Muscle layer of colon (tissue), 2 donors: ENCODE measurements at regions not wholly inside any gene's neighbourhood (a gene's known extent, or its start where the extent isn't known, plus 50 kb on each side); places are given as distances from the start of the nearest gene placed in this dataset.

Experiments
- H3K27ac ChIP-seq: one replicate; pipeline ENCODE4 v1.7.0; 2013; ENCODE audit warnings: low read depth, mild to moderate bottlenecking, low read length, moderate library complexity
- H3K27me3 ChIP-seq, 2 donors: one replicate each; pipeline ENCODE4 v1.7.0; 2013; ENCODE audit warnings: low read length in 2 of 2, mild to moderate bottlenecking in 2 of 2; ENCODE audit not compliant: insufficient read depth in 2 of 2, control insufficient read depth in 1 of 2
- H3K36me3 ChIP-seq: one replicate; pipeline ENCODE4 v1.7.0; 2013; ENCODE audit warnings: mild to moderate bottlenecking, low read length; ENCODE audit not compliant: insufficient read depth
- H3K4me1 ChIP-seq: one replicate; pipeline ENCODE4 v1.7.0; 2013; ENCODE audit warnings: mild to moderate bottlenecking, low read length; ENCODE audit not compliant: insufficient read depth
- H3K4me3 ChIP-seq, 2 donors: one replicate each; pipeline ENCODE4 v1.7.0; 2013; ENCODE audit warnings: low read length in 2 of 2, low read depth in 1 of 2, mild to moderate bottlenecking in 1 of 2, moderate library complexity in 1 of 2
- H3K9ac ChIP-seq: one replicate; pipeline ENCODE4 v1.7.0; 2013; ENCODE audit warnings: low read length
- H3K9me3 ChIP-seq: one replicate; pipeline ENCODE4 v1.7.0; 2013; ENCODE audit warnings: mild to moderate bottlenecking, low read length
- donor health status: abdominal sarcoma.
- donor health status: Adenocarcinoma of cecum.

DNA sequence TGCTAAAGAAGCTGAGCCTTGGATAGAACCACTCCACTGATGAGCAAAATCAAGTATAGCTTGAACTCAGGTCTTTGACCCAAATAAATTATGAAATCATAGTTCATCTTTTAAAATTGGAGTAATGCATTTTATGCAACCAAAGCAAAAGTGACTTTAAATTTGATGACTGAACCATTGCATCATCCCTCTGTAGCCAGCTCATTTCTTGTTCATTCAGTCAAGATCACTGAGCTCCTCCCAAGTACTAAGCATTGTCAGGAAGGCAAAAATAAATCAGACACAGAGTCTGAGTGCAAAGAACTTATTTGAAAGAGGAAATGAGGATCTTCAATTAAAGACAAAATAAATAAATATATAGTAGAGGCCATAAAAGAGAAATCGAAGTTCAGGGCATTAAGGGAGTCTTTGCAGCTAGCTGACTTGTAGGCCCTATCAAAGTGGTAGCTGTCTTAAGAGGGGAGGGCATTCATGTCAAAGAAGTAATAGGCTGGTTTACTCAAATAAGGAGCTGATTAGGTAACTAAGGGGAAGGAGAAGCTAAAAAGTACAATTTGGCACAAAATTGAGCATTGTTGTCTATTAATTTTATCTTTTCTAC lies 411.8 kb downstream of the MTX2 start:
- Histone ChIP-seq H3K4me1 (peaks cover 4% of the 10 kb centered on the region), H3K9me3 (no peaks in the 10 kb centered on the region), H3K4me3 (no peak overlapping the region), H3K9ac (no peak overlapping the region), H3K36me3 (no peaks in the 10 kb centered on the region), H3K27me3 (no peaks in the 10 kb centered on the region), H3K27ac (no peak overlapping the region)

DNA sequence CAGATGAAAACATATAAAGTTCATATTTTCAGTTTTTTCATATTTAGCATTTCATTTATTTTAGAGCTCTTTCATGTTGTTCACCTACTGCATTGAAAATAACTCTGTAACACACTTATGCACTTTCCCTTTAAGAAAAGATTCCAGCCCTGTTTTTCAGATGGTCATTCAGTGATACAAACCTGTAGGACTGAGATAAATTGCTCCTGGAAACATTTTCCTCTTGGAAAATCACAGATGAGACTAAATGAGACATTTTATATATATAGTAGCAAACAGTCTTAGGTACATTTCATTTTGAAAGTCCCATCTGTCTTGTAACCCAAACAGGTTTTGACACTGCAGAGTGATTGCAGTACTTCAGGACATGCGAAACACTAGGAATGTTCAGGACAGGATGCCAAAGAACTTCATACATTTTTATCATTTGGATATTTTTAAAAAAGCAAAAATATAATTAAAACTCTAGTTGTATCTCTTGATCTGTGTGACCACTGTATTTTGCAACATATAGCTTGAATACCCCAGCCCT lies 412.4 kb downstream of the MTX2 start:
- no peak overlapping the region for H3K27ac ChIP-seq
- H3K27me3 ChIP-seq: no peaks in the 10 kb centered on the region
- no peak overlapping the region for H3K9ac ChIP-seq

DNA sequence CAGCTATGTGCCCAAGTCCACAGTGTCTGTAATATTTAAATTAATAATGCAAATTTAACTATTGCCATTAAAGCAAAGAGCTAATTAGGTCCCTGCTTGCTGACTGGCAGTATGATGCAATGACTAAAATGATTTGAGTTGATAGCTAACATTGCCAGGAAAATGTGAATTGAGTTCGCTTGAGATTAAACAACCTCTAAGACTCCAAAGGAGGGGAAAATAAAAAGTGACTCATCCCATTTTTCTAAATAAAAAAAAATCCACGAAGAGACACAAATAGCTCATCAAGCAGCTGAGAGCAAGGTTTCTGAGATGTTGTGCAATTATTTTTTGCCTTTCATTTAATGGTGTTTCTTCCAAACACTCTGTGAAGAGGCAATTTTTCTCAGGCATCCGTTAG lies 413.0 kb downstream of the MTX2 start:
- Histone ChIP-seq H3K27me3 (no peaks in the 10 kb centered on the region), H3K27ac (peak overlapping the region; percentile 73), H3K4me3 (no peak overlapping the region), H3K9me3 (no peaks in the 10 kb centered on the region), H3K9ac (no peak overlapping the region), H3K36me3 (no peaks in the 10 kb centered on the region), H3K4me1 (peaks cover 4% of the 10 kb centered on the region)

More for the DNA sequence above, 412.4 kb downstream of the MTX2 start:
- no peaks in the 10 kb centered on the region for H3K36me3 ChIP-seq
- H3K4me1 ChIP-seq: peaks cover 4% of the 10 kb centered on the region
- H3K4me3 ChIP-seq: no peak overlapping the region
- no peaks in the 10 kb centered on the region for H3K9me3 ChIP-seq

DNA sequence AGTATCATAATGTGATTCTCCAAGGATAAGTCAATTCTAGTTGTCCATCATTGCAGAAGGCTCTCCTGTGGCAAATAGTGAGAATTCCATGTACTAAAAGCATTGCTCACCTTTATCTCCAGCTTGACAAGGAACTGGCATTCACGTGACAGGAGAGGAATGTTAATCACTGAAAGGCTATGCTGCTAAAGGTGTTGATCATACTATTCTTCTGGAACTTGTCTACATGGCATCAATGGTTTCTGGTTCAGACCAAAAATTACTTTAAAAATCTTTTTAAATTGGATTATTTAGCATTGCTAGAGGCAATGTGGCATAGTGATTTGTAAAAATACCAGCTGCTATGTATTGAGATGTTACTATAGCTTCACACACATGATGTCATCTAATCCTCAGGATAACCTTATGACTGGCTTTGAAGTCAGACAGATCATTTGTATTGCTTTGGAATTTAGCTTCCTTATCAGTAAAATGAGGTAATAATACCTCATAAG lies 414.4 kb downstream of the MTX2 start:
- no peaks in the 10 kb centered on the region for H3K9me3 ChIP-seq

DNA sequence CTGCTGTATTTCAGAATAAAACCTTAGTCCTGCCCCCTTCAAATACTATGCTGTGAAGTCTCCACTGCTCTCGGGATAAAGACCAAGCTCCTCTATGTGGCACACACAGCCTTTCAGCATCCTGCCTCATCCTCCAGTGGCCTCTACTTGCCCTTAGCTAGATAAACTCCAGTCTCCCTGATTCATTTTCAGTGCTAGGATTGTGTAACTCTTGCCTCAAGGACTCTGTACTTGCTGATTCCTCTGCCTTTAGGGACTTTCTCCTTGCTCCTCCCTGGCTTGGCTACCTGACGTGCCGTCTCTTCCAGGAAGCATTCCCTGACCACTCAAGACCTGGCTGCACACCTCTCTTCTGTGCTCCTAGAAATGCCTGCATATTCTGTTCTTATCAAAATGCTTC lies 416.7 kb downstream of the MTX2 start:
- H3K27me3 ChIP-seq: no peaks in the 10 kb centered on the region
- no peaks in the 10 kb centered on the region for H3K36me3 ChIP-seq
- H3K9me3 ChIP-seq: no peaks in the 10 kb centered on the region
- no peak overlapping the region for H3K9ac ChIP-seq
- H3K27ac ChIP-seq: no peak overlapping the region
- peaks cover 4% of the 10 kb centered on the region for H3K4me1 ChIP-seq
- no peak overlapping the region for H3K4me3 ChIP-seq

More for the DNA sequence above, 414.4 kb downstream of the MTX2 start:
- Histone ChIP-seq H3K27ac (no peak overlapping the region), H3K4me1 (peaks cover 4% of the 10 kb centered on the region), H3K4me3 (no peak overlapping the region), H3K36me3 (no peaks in the 10 kb centered on the region), H3K9ac (no peak overlapping the region), H3K27me3 (no peaks in the 10 kb centered on the region)

DNA sequence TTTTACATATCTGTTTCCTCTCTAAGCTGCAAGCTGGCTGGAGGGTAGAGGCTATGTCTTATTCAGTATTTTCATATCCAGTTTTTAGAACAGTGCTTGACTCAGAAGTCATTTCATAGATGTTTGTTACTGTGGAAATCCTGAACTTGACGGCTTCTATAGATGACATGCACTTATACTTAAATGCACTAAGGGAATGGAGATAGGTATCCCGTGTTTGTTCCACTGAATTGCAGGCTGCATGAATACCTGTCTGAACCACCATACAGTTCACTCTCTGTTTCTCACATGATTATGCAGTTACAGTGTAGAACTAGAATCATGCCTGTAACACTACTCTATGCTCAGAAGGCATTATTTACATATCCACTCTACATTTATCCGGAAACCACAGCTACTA lies 417.1 kb downstream of the MTX2 start:
- no peak overlapping the region for H3K27ac ChIP-seq
- H3K4me1 ChIP-seq: peaks cover under 1% of the 10 kb centered on the region
- H3K9me3 ChIP-seq: no peaks in the 10 kb centered on the region
- no peak overlapping the region for H3K4me3 ChIP-seq
- H3K36me3 ChIP-seq: no peaks in the 10 kb centered on the region
- no peak overlapping the region for H3K9ac ChIP-seq
- H3K27me3 ChIP-seq: no peaks in the 10 kb centered on the region

DNA sequence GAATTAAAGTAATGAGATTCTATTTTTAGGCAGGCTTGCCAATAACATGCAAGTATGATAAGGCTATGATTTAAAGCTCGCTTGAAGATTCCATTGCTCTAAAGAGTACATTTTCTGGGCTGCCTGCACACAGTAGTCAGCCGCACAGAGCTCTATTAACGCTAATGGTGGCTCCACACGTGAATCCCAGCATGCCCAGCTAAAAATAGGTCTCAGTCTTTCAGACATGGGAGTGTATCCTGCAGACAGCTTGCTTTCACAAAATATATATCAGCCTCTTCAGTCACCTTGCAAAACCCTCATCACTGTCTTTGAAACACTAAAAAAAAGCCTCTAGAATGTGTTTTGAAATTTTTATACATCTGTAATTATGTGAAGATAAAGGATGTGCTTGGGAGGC lies 418.1 kb downstream of the MTX2 start:
- H3K36me3 ChIP-seq: no peaks in the 10 kb centered on the region
- H3K9me3 ChIP-seq: no peaks in the 10 kb centered on the region
- H3K9ac ChIP-seq: no peak overlapping the region
- no peaks in the 10 kb centered on the region for H3K27me3 ChIP-seq
- no peaks in the 10 kb centered on the region for H3K4me1 ChIP-seq
- no peak overlapping the region for H3K27ac ChIP-seq
- no peak overlapping the region for H3K4me3 ChIP-seq

DNA sequence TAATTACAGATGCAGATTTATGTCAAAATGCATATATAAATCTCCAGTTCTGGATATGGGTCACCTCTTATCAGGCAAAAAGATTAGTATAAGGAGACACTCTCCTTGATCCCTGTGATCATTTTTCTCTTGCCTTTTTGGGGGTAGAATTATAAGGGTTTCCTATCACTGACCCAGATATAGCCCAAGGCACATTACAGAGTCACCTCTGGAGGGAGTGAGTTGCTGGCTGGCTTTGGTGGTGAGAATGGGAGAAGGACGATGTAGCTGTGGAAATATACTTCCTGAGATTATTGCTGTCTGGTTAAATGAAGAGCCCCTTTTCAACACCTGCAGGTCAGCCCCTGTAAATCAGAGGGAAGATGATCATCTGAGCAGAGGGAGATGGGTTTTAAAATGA lies 418.7 kb downstream of the MTX2 start:
- Histone ChIP-seq H3K4me3 (no peak overlapping the region), H3K9me3 (no peaks in the 10 kb centered on the region), H3K36me3 (no peaks in the 10 kb centered on the region), H3K9ac (no peak overlapping the region), H3K27me3 (no peaks in the 10 kb centered on the region), H3K27ac (no peak overlapping the region), H3K4me1 (no peaks in the 10 kb centered on the region)

DNA sequence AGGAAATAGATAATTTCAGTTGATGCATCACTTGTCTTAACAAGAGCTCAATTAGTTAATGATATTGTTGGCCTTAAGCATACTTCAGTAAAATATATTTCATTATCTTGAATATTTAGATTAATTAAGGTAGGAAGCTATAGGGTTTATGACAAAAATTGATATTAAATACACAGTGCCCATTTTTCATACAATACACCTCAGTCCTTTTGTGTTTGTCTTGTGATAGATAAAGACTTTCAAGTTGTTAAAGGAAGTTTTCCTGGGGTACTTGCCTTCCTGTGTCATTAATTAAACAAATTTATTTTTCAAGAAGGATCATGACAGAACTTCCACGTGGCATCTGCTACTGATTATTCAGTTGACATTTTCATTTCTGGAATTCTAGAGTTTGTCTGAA lies 420.5 kb downstream of the MTX2 start:
- Histone ChIP-seq H3K4me1 (no peaks in the 10 kb centered on the region), H3K9me3 (no peaks in the 10 kb centered on the region), H3K27ac (no peak overlapping the region), H3K27me3 (no peaks in the 10 kb centered on the region), H3K36me3 (no peaks in the 10 kb centered on the region), H3K9ac (no peak overlapping the region), H3K4me3 (no peak overlapping the region)

DNA sequence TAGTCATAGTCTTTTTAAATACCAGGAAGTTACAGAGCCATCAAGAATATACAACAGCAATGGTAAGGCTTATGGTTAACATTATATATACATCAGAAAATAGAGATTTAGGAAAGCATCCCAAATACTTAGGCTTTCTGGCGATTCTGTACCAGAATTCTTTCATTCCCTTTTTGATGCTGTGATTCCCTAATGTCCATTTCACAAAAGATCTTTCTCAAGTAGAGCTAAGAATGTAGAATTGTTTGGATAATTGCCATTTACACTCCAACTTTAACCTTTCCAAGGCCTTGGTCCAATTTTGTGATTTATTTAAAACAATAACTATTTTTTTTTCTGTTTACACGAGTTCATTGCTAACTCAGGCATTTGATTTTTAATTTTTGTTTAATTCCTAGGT lies 422.2 kb downstream of the MTX2 start:
- H3K9me3 ChIP-seq: no peaks in the 10 kb centered on the region
- H3K27me3 ChIP-seq: no peaks in the 10 kb centered on the region
- H3K36me3 ChIP-seq: no peaks in the 10 kb centered on the region
- no peaks in the 10 kb centered on the region for H3K4me1 ChIP-seq
- H3K9ac ChIP-seq: no peak overlapping the region
- no peak overlapping the region for H3K4me3 ChIP-seq
- H3K27ac ChIP-seq: no peak overlapping the region

DNA sequence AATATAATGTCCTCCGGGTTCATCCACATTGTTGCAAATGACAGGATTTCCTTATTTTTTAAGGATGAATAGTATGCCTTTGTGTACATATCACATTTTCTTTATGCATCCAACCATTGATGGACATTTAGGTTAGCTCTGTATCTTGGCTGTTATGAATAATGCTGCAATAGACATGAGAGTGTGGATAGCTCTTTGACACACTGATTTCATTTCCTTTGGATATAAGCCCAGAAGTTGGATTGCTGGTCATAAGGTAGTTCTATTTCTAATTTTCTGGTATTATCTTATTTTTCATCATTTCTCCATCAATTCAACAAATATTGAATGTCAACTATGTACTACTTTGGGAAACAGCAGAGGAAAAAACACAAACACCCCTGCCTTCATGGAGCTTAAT lies 423.3 kb downstream of the MTX2 start:
- Histone ChIP-seq H3K9me3 (no peaks in the 10 kb centered on the region), H3K9ac (no peak overlapping the region), H3K27ac (no peak overlapping the region), H3K27me3 (no peaks in the 10 kb centered on the region), H3K36me3 (no peaks in the 10 kb centered on the region), H3K4me3 (no peak overlapping the region), H3K4me1 (no peaks in the 10 kb centered on the region)

DNA sequence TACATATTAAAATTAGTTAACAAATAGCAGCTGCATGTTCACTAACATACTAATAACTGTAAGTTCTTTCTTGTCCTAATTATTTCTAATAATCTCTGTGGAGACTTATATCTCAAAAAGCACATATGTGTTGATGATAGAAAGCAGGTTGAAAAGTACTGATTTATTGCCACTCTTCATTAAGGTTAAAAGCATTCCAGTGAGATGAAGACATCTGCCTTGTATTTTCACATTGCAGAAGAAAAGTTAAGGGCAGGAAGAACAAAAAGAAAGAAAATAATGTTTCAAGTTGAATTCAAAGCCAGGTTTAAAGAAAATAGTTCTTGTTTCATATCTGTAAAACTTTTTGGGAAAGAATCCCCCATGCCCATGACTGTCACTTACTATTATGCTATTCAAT lies 429.9 kb downstream of the MTX2 start:
- Histone ChIP-seq H3K9ac (no peak overlapping the region), H3K9me3 (no peaks in the 10 kb centered on the region), H3K4me1 (no peaks in the 10 kb centered on the region), H3K36me3 (no peaks in the 10 kb centered on the region), H3K27ac (no peak overlapping the region), H3K27me3 (no peaks in the 10 kb centered on the region), H3K4me3 (no peak overlapping the region)
